ENCODE measurements at regions not wholly inside any gene's neighbourhood (a gene's known extent, or its start where the extent isn't known, plus 50 kb on each side); places are given as distances from the start of the nearest gene placed in this dataset.

GRCh38 chr13:33445476-33445875 is 159.9 kb upstream of the STARD13 start:
- TF ChIP-seq, protein P1, sequence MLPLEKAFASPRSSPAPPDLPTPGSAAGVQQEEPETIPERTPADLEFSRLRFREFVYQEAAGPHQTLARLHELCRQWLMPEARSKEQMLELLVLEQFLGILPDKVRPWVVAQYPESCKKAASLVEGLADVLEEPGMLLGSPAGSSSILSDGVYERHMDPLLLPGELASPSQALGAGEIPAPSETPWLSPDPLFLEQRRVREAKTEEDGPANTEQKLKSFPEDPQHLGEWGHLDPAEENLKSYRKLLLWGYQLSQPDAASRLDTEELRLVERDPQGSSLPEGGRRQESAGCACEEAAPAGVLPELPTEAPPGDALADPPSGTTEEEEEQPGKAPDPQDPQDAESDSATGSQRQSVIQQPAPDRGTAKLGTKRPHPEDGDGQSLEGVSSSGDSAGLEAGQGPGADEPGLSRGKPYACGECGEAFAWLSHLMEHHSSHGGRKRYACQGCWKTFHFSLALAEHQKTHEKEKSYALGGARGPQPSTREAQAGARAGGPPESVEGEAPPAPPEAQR (CRISPR knock-in tag; IDR thresholded peaks at IDR 0.05) = no peak
- TF ChIP-seq CTCF (IDR thresholded peaks at IDR 0.05) = no peak
- TF ChIP-seq ATF1 (CRISPR knock-in tag; IDR thresholded peaks at IDR 0.05) = no peak
- TF ChIP-seq FOXP4 (CRISPR knock-in tag; IDR thresholded peaks at IDR 0.05) = no peak
- no peak for TF ChIP-seq ZNF281 (CRISPR knock-in tag; IDR thresholded peaks at IDR 0.05)
- no peak for TF ChIP-seq ZNF121 (CRISPR knock-in tag; IDR thresholded peaks at IDR 0.05)
